Mesodermal cell (in vitro differentiated cells): ENCODE measurements at regions not wholly inside any gene's neighbourhood (a gene's known extent, or its start where the extent isn't known, plus 50 kb on each side); places are given as distances from the start of the nearest gene placed in this dataset.
"Not testable (repeated sequence)": the region's sequence is repeated elsewhere in the genome, so short reads cannot be mapped to it uniquely, and the experiment has no call there.

Source experiments
- H3K27ac ChIP-seq: 2 replicates; pipeline ENCODE4 v1.7.0; 2013; ENCODE audit warnings: mild to moderate bottlenecking, low read depth, low read length, moderate library complexity; ENCODE audit not compliant: severe bottlenecking
- H3K36me3 ChIP-seq: 2 replicates; pipeline ENCODE4 v1.7.1; 2013; ENCODE audit warnings: mild to moderate bottlenecking, low read length, moderate library complexity; ENCODE audit not compliant: control insufficient read depth, insufficient read depth
- H3K4me1 ChIP-seq: one replicate; pipeline ENCODE4 v1.7.1; 2013; ENCODE audit warnings: mild to moderate bottlenecking, low read length; ENCODE audit not compliant: insufficient read depth, control insufficient read depth, poor library complexity, severe bottlenecking
- H3K4me3 ChIP-seq: 2 replicates; pipeline ENCODE4 v1.7.0; 2013; ENCODE audit warnings: low read length, control low read depth, mild to moderate bottlenecking; ENCODE audit not compliant: insufficient read depth, poor library complexity, severe bottlenecking; ENCODE audit errors: extremely low read depth
- H3K9me3 ChIP-seq: 2 replicates; pipeline ENCODE4 v1.7.1; 2013; ENCODE audit warnings: mild to moderate bottlenecking, low read length, moderate library complexity; ENCODE audit not compliant: control insufficient read depth
- WGBS, 2 experiments: methylation state at CpG; one replicate each; pipeline ENCODE4 v1.1.5; 2013; ENCODE audit warnings: missing lambda C conversion rate in 2 of 2; ENCODE audit not compliant: insufficient coverage in 2 of 2; 5-methylcytosine and 5-hydroxymethylcytosine counted together

- Histone ChIP-seq H3K9me3 (no peaks in the 10 kb centered on the region), H3K27ac (peak overlapping the region; percentile 6), H3K4me3 (no peak overlapping the region), H3K4me1 (peaks cover 15% of the 10 kb centered on the region), H3K36me3 (no peaks in the 10 kb centered on the region)
- 100% methylated on average over 1 of the region's 5 CpGs; no CpG with 5 or more reads in 1 of the 2 experiments for WGBS, 2 experiments
These were observed 242.0 kb downstream of the BMP4 start for GRCh38 chr14:53714495-53715192.

GRCh38 chr14:53712901-53713300, 243.7 kb downstream of the BMP4 start:
- not testable (repeated sequence) for H3K9me3 ChIP-seq, H3K27ac ChIP-seq, H3K4me3 ChIP-seq, H3K36me3 ChIP-seq
- WGBS, 2 experiments: 91 to 96% methylated on average over 2 of the region's 3 CpGs
- H3K4me1 ChIP-seq: peaks cover 15% of the 10 kb centered on the region

DNA sequence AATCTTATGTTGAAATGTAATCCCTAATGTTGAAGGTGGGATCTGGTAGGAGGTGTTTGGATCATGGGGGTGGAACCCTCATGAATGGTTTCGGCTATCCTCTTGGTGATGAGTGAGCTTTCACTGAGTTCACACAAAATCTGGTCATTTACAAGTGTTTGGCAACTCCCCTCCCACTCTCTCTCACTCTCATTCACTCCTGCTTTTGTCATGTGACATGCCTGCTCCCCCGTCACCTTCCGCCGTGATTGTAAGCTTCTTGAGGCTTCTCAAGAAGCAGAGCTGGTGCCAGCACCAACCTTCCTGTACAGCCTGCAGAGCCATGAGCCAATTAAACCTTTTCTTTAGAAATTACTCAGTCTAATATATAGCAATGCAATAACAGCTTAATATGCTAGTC, 245.4 kb downstream of the BMP4 start:
- Histone ChIP-seq H3K4me3 (no peak overlapping the region), H3K4me1 (peaks cover 15% of the 10 kb centered on the region), H3K27ac (no peak overlapping the region), H3K9me3 (no peaks in the 10 kb centered on the region), H3K36me3 (no peaks in the 10 kb centered on the region)
- WGBS, 2 experiments: 76 to 83% methylated on average over 4 of the region's 4 CpGs

- H3K27ac ChIP-seq: no peak overlapping the region
- H3K4me1 ChIP-seq: peaks cover 10% of the 10 kb centered on the region
- WGBS, 2 experiments: 85 to 100% methylated on average over 2 to 3 of the region's 4 CpGs
- H3K4me3 ChIP-seq: no peak overlapping the region
- H3K9me3 ChIP-seq: no peaks in the 10 kb centered on the region
- no peaks in the 10 kb centered on the region for H3K36me3 ChIP-seq
These were observed 246.0 kb downstream of the BMP4 start for GRCh38 chr14:53710615-53711014.

GRCh38 chr14:53709381-53709780, 247.2 kb downstream of the BMP4 start:
- peaks cover under 1% of the 10 kb centered on the region for H3K4me1 ChIP-seq
- no peaks in the 10 kb centered on the region for H3K9me3 ChIP-seq
- no peak overlapping the region for H3K27ac ChIP-seq
- H3K4me3 ChIP-seq: no peak overlapping the region
- WGBS, 2 experiments: no CpG with 5 or more reads among the region's 3 CpGs
- H3K36me3 ChIP-seq: no peaks in the 10 kb centered on the region

DNA sequence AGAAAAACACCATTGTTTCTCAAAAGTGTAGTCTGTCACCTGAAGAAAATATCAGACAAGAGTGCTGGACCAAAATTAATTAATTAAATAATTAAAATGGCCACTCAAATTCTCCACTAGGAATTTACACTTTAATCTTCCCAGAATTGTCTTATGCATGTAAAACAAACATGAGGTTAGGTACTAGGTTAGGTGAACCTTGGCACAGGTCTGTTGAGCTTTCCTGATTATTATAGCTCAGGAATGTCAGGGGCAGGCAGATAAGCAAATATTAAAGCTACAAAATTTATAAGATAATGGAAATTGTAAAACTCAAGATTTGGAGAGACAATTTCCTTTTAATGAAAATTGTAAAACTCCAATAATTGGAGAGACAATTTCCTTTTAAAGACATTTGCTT, 253.2 kb downstream of the BMP4 start:
- Histone ChIP-seq H3K4me1 (no peaks in the 10 kb centered on the region), H3K27ac (no peak overlapping the region), H3K9me3 (no peaks in the 10 kb centered on the region), H3K36me3 (no peaks in the 10 kb centered on the region), H3K4me3 (no peak overlapping the region)

DNA sequence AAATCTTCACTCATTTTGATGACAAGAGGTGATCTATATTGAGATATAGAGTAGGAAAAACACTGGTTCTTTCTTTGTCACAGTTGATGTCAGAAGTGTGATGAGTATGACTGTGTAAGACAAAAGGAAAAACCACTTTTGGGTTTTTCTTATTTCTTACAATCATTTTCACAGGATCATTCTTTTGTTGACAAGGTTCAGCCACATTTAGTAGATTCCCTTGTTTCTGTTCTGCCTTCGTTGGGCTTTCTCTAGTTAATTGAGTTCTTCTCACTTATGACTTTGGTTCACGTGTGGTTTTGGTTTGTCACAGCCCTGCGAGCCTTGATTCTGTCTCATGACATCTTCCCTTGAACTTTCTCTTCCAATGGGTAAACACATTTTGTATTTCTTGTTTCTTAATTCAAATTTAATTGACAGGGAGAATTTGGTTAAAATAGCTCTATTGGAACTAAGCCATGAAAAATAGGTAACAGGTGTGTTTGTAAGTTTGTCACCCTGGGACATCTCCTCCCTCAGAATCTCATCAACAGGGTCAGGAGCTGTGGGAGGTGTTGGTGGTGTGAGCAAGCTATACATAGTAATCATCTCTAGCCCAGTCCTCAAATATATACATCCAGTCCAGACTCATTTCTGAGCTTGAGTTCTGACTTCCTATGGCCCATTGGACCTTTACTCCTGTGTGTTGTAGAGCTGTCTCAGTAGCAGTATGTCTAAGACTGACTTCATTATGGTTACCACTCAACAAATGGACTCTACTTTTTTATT, 255.3 kb downstream of the BMP4 start:
- H3K4me3 ChIP-seq: no peak overlapping the region
- no peaks in the 10 kb centered on the region for H3K9me3 ChIP-seq
- no peaks in the 10 kb centered on the region for H3K4me1 ChIP-seq
- no peaks in the 10 kb centered on the region for H3K36me3 ChIP-seq
- H3K27ac ChIP-seq: no peak overlapping the region
- WGBS, 2 experiments: 50 to 86% methylated on average over 1 of the region's 3 CpGs

DNA sequence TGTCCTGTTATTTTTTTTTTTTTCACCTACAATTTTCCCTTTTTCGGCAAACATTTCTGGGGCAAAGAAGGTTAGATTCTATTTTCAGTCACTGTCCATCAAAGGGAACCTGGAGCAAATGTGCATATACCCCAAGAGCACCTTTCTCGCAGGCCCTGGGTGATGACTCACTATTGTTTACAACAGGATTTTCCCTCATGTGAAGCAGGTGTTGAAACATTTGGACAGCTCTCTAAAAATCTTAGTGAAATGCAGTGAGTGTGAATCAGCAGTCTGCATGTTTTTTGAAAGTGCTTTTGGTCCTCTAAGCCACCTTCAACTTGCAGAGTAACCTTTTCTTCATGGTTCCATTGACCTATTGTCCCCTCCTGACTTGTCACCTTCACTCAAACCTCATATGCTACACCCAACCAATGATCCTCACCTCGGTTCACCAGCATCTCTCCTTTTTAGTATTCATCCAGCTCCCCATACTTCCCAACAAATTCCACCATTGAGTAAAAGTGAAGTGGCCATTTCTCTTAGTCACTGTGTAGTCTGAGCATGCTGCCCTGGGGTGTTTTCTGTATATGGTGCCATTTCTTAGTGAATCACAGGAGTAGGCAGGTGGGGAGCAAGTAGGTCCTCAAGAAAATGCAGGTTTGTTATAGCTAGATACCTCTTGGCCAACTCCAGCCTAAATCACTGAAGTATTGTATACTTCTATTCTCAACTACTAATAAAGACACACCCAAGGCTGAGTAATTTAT, 260.2 kb downstream of the BMP4 start:
- H3K9me3 ChIP-seq: no peaks in the 10 kb centered on the region
- no peaks in the 10 kb centered on the region for H3K4me1 ChIP-seq
- 67 to 100% methylated on average over 1 of the region's 3 CpGs for WGBS, 2 experiments
- H3K27ac ChIP-seq: no peak overlapping the region
- no peak overlapping the region for H3K4me3 ChIP-seq
- no peaks in the 10 kb centered on the region for H3K36me3 ChIP-seq

DNA sequence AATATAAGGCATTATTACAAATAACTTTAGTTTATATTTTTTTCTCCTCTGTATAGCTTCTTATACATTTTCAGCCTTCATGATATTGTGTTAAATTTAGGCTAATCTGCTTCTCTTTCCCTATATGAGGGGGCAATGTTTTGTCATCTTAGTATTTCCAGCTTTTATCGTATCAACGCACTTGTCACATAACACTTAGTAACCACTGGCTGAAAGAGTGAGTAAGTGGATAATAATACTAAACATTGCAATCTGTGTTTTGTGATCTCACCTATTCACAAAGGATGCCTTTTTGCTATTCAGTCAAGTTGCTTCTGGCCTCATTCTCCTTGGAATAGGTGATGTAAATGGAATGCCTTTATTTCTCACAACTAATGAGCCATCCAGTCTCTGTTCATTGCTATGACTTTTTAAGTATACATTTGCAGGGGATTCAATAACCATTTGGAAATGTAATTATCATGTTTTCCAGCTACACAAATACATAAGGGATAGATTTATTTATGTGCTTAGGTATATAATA, 260.9 kb downstream of the BMP4 start:
- no peaks in the 10 kb centered on the region for H3K4me1 ChIP-seq
- H3K4me3 ChIP-seq: no peak overlapping the region
- no CpG with 5 or more reads among the region's 2 CpGs for WGBS, 2 experiments
- H3K36me3 ChIP-seq: no peaks in the 10 kb centered on the region
- H3K9me3 ChIP-seq: no peaks in the 10 kb centered on the region
- no peak overlapping the region for H3K27ac ChIP-seq

GRCh38 chr14:53692885-53693284, 263.7 kb downstream of the BMP4 start:
- Histone ChIP-seq H3K4me1 (no peaks in the 10 kb centered on the region), H3K27ac (no peak overlapping the region), H3K9me3 (no peaks in the 10 kb centered on the region), H3K36me3 (no peaks in the 10 kb centered on the region), H3K4me3 (no peak overlapping the region)
- WGBS, 2 experiments: no CpG with 5 or more reads among the region's 1 CpG
